ENCODE measurements at regions not wholly inside any gene's neighbourhood (a gene's known extent, or its start where the extent isn't known, plus 50 kb on each side); places are given as distances from the start of the nearest gene placed in this dataset.

GRCh38 chr1:4964634-4965345 is 310.4 kb downstream of the AJAP1 start:
- H3K9me3 ChIP-seq: no peaks in the 10 kb centered on the region
- no peak for TF ChIP-seq POLR2A (IDR thresholded peaks at IDR 0.05)
- no peak for TF ChIP-seq CTCF (IDR thresholded peaks at IDR 0.05)
- DNase-seq: no peak
- H3K4me3 ChIP-seq: no peak overlapping the region
- no peaks in the 10 kb centered on the region for H3K4me1 ChIP-seq
- H3K27ac ChIP-seq: no peak overlapping the region
- H3K36me3 ChIP-seq: no peaks in the 10 kb centered on the region
- intact Hi-C loops (cut with DNase I): no loop called here
- 10% methylated on average over 4 of the region's 13 CpGs for WGBS (ENCODE audit: insufficient coverage, low coverage, low lambda C conversion rate, missing lambda C conversion rate)
- H3K27me3 ChIP-seq: no peaks in the 10 kb centered on the region
- no peak for ATAC-seq

- no peak overlapping the region for H3K27ac ChIP-seq
- no peaks in the 10 kb centered on the region for H3K36me3 ChIP-seq
- ATAC-seq (no peak), DNase-seq (no peak)
- TF ChIP-seq CTCF (IDR thresholded peaks at IDR 0.05) (no peak), POLR2A (IDR thresholded peaks at IDR 0.05) (no peak)
- no peaks in the 10 kb centered on the region for H3K9me3 ChIP-seq
- 20% methylated on average over 1 of the region's 8 CpGs for WGBS (ENCODE audit: insufficient coverage, low coverage, low lambda C conversion rate, missing lambda C conversion rate)
- H3K4me1 ChIP-seq: no peaks in the 10 kb centered on the region
- intact Hi-C loops (cut with DNase I): no loop called here
- no peaks in the 10 kb centered on the region for H3K27me3 ChIP-seq
- no peak overlapping the region for H3K4me3 ChIP-seq
Measured at GRCh38 chr1:4963251-4963650, 308.8 kb downstream of the AJAP1 start.

- ATAC-seq (no peak), DNase-seq (no peak)
- H3K27me3 ChIP-seq: no peaks in the 10 kb centered on the region
- H3K4me3 ChIP-seq: no peak overlapping the region
- WGBS (ENCODE audit: insufficient coverage, low coverage, low lambda C conversion rate, missing lambda C conversion rate): 48% methylated on average over 8 of the region's 10 CpGs
- H3K4me1 ChIP-seq: no peaks in the 10 kb centered on the region
- TF ChIP-seq POLR2A (IDR thresholded peaks at IDR 0.05) (no peak), CTCF (IDR thresholded peaks at IDR 0.05) (no peak)
- no peak overlapping the region for H3K27ac ChIP-seq
- intact Hi-C loops (cut with DNase I): no loop called here
- no peaks in the 10 kb centered on the region for H3K36me3 ChIP-seq
- H3K9me3 ChIP-seq: no peaks in the 10 kb centered on the region
Measured at GRCh38 chr1:4962836-4963235, 308.4 kb downstream of the AJAP1 start.

- H3K4me3 ChIP-seq: no peak overlapping the region
- no peaks in the 10 kb centered on the region for H3K4me1 ChIP-seq
- no peak for ATAC-seq
- H3K36me3 ChIP-seq: no peaks in the 10 kb centered on the region
- H3K27ac ChIP-seq: no peak overlapping the region
- no peak for TF ChIP-seq CTCF (IDR thresholded peaks at IDR 0.05)
- TF ChIP-seq POLR2A (IDR thresholded peaks at IDR 0.05): no peak
- intact Hi-C loops (cut with DNase I): no loop called here
- H3K9me3 ChIP-seq: no peaks in the 10 kb centered on the region
- H3K27me3 ChIP-seq: no peaks in the 10 kb centered on the region
- DNase-seq: no peak
- WGBS (ENCODE audit: insufficient coverage, low coverage, low lambda C conversion rate, missing lambda C conversion rate): 58% methylated on average over 4 of the region's 8 CpGs
Measured at GRCh38 chr1:4961935-4962645, 307.7 kb downstream of the AJAP1 start.

All from right lobe of liver (tissue), 6 donors.